Central memory CD4-positive, alpha-beta T cell (primary cell): ENCODE measurements at regions not wholly inside any gene's neighbourhood (a gene's known extent, or its start where the extent isn't known, plus 50 kb on each side); places are given as distances from the start of the nearest gene placed in this dataset.

Experiments used
- DNase-seq: peaks from one replicate; pipeline ENCODE4 v3.0.0; 2022

DNA sequence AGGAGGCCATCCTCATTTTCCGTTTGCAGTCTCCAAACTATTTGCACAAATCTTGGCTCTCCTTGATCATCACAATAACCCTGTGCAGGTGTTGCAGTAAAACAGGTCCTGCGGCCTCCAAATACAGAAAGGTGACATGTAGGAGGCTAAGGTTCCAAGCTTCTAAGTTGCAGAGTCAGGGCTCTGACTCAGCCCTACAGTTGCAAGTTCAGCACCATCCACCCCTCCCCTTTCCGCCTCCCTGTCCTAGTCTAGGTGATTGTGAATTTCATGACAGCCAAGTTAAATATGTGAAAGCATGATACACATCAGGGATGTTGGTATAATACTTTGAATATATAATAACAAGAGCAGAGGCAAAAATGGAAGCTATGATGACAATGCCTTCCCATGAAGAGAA is 317.3 kb upstream of the CDH4 start:
- no peak for DNase-seq

- DNase-seq, result no peak
These were observed 316.1 kb upstream of the CDH4 start for GRCh38 chr20:60935971-60936370.

DNA sequence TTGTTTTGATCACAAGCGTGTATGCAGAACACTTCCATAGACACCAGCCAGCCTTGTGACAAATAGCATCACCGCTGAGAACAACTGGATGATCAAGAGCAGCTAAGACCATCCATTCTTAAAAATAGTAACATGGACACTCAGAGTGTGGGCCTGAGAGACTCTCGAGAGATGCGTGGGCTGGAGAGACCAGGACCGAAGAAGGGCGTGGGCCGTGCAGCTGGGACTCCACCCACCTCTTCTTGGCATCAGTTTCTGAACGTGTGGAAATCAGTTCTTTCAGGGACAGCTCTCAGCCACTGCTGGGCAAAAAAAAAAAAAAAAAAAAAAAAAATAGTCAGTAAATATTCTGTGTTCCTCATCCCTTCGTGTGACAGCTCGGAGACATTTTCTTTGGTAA is 314.5 kb upstream of the CDH4 start:
- no peak for DNase-seq

DNA sequence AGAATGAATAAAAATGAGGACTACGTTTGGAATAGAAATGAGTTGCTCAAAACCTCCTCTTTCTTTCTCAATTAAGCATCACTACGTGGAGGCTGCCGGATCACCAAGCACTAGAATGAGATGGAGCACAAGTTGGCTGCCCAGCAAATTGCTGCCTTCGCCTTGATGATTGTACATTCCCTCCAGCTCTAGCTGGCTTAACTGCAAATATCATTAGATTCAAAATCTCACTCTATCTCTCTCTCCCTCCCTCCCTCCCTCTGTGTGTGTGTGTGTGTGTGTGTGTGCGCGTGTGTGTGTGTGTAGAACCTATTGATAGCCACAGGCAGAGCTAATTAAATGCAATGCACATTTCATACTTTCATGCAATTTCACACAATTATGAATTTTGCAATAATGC is 310.7 kb upstream of the CDH4 start:
- no peak for DNase-seq

GRCh38 chr20:60947819-60948218 is 304.2 kb upstream of the CDH4 start:
- DNase-seq, result no peak

DNA sequence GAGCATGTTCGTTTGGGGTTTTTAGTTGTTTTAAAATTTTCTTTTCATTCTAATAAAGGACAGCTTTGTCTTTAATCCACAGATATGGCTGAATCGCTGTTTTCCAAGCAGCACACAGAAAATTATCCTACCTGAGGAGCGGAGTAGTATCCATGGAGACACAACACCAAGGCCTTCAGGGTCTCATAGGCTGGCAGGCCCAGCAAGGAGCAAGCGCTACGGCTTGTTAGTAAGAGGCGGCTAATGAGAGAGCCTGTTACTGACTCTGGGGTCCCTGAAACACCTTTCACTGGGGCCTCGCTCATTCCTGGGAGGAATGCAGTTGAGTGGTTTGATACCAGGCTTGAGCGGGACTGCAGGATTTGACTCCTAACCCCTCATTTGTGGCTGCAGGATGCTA is 303.8 kb upstream of the CDH4 start:
- DNase-seq, result no peak

GRCh38 chr20:60950561-60950960 is 301.5 kb upstream of the CDH4 start:
- no peak for DNase-seq

GRCh38 chr20:60950974-60951373 is 301.1 kb upstream of the CDH4 start:
- no peak for DNase-seq

DNA sequence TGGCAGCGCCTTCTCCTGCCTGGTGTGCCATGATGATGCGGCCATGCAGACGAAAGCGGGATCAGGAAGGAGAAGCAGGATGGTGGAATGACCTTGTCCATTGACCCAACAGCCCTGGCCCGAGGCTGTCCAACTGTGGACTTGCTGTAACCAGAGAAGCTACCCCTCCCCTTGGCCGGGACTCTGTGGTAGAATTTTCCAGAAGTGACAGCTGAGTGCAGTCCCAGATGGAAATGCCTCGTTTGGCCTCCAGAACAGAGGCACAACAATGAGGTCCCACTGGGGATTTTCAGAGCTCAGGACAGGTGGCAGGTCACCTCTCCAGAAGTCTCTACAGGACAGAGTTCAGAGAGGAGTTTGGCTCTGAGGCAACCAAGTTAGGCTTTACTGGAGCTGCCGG is 299.2 kb upstream of the CDH4 start:
- no peak for DNase-seq

GRCh38 chr20:60953321-60953720 is 298.7 kb upstream of the CDH4 start:
- no peak for DNase-seq

DNA sequence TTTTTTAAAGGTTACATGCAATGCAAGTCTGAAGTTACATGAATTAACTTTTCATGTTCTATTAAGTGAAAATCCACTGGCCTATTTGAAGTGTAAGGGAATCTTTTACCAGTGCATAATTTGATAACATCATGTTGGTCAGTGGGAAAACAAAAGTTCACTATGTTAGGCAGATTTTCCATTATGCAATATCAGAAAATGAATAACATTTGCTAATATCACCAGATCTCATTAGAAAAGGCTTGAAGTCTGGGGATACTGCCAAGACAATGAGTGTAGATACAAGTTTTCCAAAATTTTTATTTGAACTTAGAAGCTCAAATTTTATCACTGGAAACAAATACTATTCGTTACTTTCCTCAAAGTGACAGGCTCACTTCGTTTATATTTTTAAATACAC is 296.4 kb upstream of the CDH4 start:
- DNase-seq, result no peak

DNA sequence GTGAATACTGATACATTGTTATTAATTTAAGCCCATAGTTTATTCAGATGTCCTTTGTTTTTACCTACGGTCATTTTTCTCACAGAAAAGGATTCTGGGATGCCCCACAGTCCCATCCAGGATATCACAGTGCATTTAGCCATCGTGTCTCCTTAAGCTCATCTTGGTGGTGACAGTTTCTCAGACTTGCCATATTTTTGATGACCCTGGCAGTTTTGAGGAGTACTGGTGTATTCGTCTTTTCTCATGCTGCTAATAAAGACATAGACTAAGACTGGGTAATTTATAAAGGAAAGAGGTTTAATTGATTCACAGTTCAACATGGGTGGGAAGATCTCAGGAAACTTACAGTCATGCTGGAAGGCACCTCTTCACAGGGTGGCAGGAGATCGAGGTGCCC is 295.9 kb upstream of the CDH4 start:
- DNase-seq, result no peak

- no peak for DNase-seq
These were observed 294.4 kb upstream of the CDH4 start for GRCh38 chr20:60957621-60958020.

DNA sequence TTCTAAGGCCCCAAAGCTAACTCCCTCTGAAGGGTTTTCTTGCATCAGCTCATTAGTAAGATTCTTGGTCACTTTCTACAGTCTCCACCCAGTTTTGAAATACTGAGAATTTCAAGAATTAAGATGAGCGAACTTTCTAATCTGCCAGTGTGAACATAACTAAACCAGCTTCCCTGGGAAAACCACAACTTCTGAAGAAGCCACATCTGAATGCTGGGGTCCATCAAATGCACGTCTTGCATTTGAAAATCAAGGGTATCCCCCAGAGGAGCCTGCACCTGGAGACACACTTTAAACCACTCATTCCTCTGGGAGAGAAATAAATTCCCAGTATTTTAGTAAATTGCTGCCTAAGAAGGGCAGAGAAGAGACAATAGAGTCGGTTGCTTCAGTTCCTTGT is 292.1 kb upstream of the CDH4 start:
- DNase-seq, result no peak

DNA sequence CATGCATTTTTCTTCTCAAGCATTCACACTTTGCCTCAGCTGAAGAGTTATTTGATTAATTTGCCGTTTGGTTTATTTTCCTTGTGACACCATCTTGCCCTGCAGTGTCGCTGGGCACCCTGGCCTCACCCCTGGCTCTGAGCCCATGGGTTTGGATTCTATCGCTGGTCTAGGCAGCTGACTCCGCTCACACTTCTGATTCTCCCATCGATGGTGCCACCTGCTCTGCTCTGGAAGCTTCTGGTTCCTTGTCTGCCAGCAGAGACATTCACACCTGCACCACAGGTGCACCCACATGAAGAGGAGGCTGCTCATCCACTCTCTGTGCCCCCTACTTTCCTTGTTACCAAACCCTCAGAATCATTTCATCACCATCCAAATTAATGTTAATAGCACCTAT is 291.6 kb upstream of the CDH4 start:
- no peak for DNase-seq

DNA sequence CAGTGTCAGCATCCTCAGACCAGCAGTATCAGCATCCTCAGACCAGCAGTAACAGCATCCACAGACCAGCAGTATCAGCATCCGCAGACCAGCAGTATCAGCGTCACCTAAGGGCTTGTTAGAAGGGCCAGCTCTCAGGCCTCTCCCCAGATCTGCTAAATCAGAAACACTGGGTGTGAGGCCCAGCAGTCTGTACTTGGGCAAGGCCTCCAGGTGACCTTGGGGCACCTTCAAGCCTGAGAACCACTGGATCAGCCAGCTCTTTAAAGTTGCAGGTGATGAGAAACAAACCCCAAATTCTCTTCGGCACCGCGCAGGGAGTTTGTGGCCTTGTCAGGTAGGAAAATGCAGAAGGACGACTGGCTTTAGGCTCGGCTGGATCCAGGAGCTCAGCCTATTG is 290.5 kb upstream of the CDH4 start:
- DNase-seq, result no peak

DNA sequence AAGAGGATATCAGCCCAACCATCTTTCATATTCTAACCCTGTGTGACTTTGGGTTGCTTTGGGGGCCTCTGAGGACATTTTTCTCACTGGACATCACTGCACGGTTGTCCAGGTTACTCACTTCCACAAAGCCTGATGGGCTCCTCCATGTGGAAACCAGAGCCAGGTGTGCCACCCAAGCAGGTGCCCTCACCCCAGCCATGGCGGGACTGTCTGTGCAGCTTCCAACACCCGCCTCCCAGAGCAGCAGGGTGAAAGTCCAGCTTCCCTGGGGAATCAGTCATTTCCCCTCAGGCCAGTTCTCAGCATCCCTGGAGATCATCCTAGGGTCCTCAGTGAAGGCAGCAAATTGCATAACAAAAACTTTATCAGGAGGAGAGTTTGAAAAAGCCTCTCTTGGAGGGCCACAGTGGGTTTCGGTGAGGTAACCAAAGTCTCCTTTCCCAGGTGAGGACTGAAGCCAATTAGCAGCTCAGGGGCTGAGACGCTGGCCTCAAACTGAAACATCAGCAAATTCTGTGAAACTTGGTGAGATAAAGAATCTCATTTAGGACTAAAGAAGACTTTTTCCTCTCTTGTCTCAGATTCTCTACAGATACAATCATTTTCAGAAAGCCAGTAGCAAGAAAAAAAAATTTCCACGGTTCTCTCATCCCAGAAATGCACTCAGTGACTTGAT is 289.6 kb upstream of the CDH4 start:
- no peak for DNase-seq

DNA sequence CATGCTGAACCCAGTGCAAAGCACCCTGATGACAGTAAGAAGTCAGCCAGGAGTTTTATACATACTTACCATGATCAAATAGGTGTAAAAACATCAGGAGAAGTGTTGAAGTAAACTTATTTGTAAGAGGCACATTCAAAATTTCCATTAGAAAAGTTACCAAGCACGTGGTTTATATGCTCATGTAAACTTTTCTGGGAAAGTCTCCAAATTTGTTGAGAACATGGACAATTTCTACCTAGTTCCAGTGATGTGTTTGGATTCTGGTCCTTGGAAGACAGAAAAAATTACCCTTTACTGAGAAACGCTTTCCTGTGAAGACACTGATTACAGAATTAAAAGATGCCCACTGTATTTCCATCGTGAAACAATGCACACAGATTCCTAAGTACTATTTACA is 288.9 kb upstream of the CDH4 start:
- DNase-seq, result no peak

DNA sequence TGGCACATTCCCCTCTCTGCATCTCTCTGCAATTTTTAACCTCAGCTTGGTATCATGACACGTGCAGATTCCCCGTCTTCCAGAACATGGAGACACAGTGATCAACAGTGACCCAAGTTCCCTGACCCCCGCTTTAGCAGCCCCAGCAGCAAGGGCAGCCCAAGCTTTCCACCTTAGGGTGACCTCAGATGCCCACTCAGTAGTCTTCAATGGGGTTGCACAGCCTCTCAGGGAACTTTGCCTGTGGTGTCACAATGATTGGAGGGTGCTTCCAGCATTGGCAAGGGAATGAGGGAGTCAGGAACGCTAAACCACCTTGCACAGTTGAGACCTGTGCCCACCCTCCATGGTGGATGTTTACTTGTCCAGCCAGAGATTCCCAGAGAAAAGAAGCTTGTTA is 287.1 kb upstream of the CDH4 start:
- no peak for DNase-seq

DNA sequence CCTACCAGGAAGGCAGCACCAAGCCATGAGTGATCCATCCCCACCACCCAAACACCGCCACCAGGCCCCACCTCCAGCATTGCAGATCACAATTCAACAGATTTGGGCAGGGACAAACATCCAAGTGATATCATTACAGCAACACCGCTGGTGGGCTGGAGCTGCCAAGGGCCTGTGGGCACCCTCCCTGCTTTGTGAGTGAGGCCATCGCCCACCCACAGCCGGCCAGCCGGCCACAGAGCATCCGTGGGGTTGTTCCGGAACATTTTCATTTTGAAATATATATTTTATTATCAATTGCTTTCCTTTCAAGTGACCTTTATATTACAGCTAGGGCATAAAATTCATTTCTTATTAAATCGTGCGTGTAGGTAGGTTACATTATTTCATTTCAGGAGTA is 286.0 kb upstream of the CDH4 start:
- DNase-seq, result no peak

- no peak for DNase-seq
These were observed 285.3 kb upstream of the CDH4 start for GRCh38 chr20:60966766-60967165.

GRCh38 chr20:60967431-60968316 is 284.4 kb upstream of the CDH4 start:
- no peak for DNase-seq

- no peak for DNase-seq
These were observed 283.0 kb upstream of the CDH4 start for GRCh38 chr20:60968853-60969720.

GRCh38 chr20:60970601-60971000 is 281.5 kb upstream of the CDH4 start:
- no peak for DNase-seq
